GM12878 (cell line): ENCODE measurements at regions not wholly inside any gene's neighbourhood (a gene's known extent, or its start where the extent isn't known, plus 50 kb on each side); places are given as distances from the start of the nearest gene placed in this dataset.

Experiments used
- ASH2L ChIP-seq: fragments of 300-600, 200-600 bp; sonication (generic); IDR thresholded peaks from 2 replicates; pipeline ENCODE4 v1.6.1; 2017; ENCODE audit warnings: low read depth, mild to moderate bottlenecking, borderline replicate concordance
- CHD4 ChIP-seq: fragments of 200-600 bp; sonication (generic); IDR thresholded peaks from 2 replicates; pipeline ENCODE4 v1.6.1; 2016; ENCODE audit warnings: mild to moderate bottlenecking
- FOXM1 ChIP-seq: IDR thresholded peaks from 2 replicates; pipeline ENCODE4 v1.6.1; 2012; ENCODE audit warnings: low read depth, mild to moderate bottlenecking, inconsistent platforms, low read length, moderate library complexity
- HDGF ChIP-seq: fragments of 450-650 bp; IDR thresholded peaks from 2 replicates; pipeline ENCODE4 v1.6.1; 2016; ENCODE audit warnings: antibody characterized with exemption
- PAX8 ChIP-seq: fragments of 450-650 bp; IDR thresholded peaks from 2 replicates; pipeline ENCODE4 v1.6.1; 2017; ENCODE audit warnings: mild to moderate bottlenecking, moderate library complexity
- SMC3 ChIP-seq: IDR thresholded peaks from 2 replicates; pipeline ENCODE4 v1.6.1; 2011; ENCODE audit warnings: low read length, improper control_type of control experiment, borderline replicate concordance
- SP1 ChIP-seq: IDR thresholded peaks from one replicate; pipeline ENCODE4 v1.6.1; 2011; ENCODE audit warnings: low read depth, low read length
- TF ChIP-seq, protein P1 (sequence below), 3 experiments: IDR thresholded peaks in 2 of 3; conservative IDR thresholded peaks in 1 of 3; 2 replicates each; pipeline ENCODE4 v1.5.1; 2011; ENCODE audit warnings: low read depth in 3 of 3, low read length in 3 of 3, mild to moderate bottlenecking in 3 of 3, control low read depth in 2 of 3, moderate library complexity in 2 of 3, inconsistent platforms in 1 of 3, mixed read lengths in 1 of 3; ENCODE audit not compliant: control insufficient read depth in 2 of 3, insufficient read depth in 1 of 3; ENCODE audit errors: extremely low read depth in 1 of 3

DNA sequence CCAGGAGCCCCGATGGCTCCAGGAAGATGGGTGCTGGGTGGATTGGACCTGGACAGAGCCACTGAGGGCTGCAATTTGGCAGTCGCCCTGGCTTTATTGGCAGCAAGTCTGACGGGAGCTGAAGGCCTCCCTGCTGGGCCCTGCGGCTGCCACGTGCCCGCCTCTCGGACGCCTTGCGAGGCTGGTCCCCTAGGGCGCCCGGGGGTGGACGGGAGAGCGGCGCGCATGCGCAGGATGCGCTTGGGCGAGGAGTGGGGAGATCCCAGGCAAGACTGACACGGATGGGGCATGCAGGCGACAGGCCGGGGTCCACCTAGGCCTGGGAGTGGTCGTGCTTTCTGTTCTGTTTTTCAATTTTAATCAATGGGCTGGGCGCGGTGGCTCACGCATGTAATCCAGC is 150.0 kb downstream of the ADAMTS15 start:
- TF ChIP-seq CHD4 (no peak), SMC3 (no peak), PAX8 (no peak), SP1 (no peak), ASH2L (no peak), HDGF (no peak), FOXM1 (no peak)
- TF ChIP-seq, protein P1, sequence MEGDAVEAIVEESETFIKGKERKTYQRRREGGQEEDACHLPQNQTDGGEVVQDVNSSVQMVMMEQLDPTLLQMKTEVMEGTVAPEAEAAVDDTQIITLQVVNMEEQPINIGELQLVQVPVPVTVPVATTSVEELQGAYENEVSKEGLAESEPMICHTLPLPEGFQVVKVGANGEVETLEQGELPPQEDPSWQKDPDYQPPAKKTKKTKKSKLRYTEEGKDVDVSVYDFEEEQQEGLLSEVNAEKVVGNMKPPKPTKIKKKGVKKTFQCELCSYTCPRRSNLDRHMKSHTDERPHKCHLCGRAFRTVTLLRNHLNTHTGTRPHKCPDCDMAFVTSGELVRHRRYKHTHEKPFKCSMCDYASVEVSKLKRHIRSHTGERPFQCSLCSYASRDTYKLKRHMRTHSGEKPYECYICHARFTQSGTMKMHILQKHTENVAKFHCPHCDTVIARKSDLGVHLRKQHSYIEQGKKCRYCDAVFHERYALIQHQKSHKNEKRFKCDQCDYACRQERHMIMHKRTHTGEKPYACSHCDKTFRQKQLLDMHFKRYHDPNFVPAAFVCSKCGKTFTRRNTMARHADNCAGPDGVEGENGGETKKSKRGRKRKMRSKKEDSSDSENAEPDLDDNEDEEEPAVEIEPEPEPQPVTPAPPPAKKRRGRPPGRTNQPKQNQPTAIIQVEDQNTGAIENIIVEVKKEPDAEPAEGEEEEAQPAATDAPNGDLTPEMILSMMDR (IDR thresholded peaks at IDR 0.05 in 2 of 3, conservative IDR thresholded peaks at IDR 0.05 in 1 of 3; ENCODE audit: control insufficient read depth in 2 of 3, extremely low read depth in 1 of 3, insufficient read depth in 1 of 3, low read depth in 3 of 3, low read length in 3 of 3) = no peak
